DMS 273 (cell line): ENCODE measurements at regions not wholly inside any gene's neighbourhood (a gene's known extent, or its start where the extent isn't known, plus 50 kb on each side); places are given as distances from the start of the nearest gene placed in this dataset.

Experiments used
- DNase-seq: peaks from one replicate; lab custom pipeline; 2025; ENCODE audit not compliant: unreplicated experiment; lab: John Stamatoyannopoulos, UW

GRCh38 chr10:120982507-120982906 lies 131.3 kb downstream of the WDR11 start:
- DNase-seq, result no peak

GRCh38 chr10:120983721-120984120 lies 132.6 kb downstream of the WDR11 start:
- DNase-seq, result no peak

GRCh38 chr10:120984221-120984620 lies 133.1 kb downstream of the WDR11 start:
- no peak for DNase-seq

DNA sequence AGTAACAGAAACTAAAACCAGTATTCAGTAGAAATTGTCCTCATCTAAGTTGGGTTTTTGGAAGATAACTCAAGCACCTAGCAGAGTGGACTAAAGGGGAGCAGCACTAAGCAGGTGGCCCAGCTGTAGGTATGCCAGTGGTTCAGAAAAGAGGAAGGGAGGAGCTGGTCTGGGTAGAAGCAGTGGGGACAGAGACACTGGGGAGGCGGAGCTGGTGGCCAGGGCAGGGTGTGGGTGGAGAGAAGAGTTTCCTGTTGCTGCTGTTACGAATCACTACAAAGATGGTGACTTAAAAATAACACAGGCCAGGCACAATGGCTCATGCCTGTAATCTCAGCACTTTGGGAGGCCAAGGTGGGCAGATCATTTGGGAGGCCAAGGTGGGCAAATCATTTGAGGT lies 136.2 kb downstream of the WDR11 start:
- DNase-seq, result no peak

DNA sequence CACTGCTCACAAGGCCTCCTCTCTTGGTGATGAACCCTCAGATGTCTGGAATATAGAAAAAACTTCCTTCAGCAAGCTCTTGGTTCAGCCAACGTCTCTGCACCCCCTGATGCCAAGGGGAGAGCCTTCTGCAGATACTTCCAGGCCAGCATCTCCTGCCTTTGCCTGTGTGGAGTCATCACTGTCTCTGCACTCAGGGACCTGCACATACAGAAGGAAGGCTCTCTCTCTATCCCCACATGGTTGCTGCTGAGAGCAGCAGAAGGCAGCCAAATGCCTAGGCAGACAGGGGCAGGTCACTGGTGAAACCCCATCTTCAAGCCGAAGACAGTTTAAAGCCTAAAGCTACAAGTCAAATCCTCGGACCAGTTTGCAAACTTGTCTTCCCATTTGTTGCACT lies 137.6 kb downstream of the WDR11 start:
- DNase-seq, result no peak

GRCh38 chr10:120989279-120989678 lies 138.1 kb downstream of the WDR11 start:
- no peak for DNase-seq

- DNase-seq, result no peak
Observed at GRCh38 chr10:120989996-120990598, 138.9 kb downstream of the WDR11 start.

GRCh38 chr10:120990831-120991230 lies 139.7 kb downstream of the WDR11 start:
- DNase-seq, result no peak

- DNase-seq, result no peak
Observed at GRCh38 chr10:120993089-120993488, 141.9 kb downstream of the WDR11 start.

DNA sequence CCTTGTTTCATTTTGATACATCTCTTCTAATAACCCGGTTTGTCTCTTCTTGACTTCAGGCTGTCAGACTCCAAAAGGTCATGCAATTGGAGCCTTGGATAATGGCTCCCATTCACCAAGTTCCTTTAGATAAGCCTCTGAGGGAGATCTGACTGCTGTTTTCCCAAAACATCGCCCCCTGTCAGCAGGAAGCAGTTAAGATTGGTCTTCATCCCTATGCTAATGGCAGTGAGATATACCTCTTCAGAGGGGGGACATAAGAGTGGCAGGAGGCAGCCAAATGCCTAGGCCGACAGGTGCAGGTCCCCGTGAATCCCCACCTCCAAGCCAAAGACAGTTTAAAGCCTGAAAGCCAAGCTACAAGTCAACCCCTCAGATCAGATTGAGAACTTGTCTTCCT lies 144.6 kb downstream of the WDR11 start:
- no peak for DNase-seq

DNA sequence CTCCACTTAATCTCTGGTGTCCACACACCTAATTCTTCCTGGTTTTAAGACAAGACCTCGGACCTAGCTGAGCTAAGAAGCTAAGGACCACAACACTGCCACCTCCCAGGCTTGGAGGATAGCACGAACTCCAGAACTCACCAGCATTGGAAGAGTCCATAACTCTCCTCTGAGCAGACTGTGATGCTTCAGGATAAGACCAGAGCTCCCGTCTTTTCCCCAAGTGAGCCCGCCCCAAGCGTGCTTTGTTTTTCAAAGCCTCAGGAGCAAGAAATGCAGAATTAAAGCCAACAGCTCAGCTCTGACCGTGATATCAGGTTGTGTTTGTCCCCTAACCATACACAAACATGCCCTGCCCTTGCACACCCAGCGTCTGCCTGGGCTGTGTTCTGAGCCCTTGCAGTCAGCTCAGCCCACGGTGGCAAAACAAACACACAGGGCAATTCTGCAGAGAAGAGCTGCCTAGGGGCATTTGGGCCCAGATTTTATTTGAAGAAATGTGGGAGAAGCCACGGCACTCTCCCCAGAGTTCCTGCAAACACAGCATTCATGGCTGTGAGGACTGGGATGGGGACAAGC lies 145.4 kb downstream of the WDR11 start:
- DNase-seq, result no peak

DNA sequence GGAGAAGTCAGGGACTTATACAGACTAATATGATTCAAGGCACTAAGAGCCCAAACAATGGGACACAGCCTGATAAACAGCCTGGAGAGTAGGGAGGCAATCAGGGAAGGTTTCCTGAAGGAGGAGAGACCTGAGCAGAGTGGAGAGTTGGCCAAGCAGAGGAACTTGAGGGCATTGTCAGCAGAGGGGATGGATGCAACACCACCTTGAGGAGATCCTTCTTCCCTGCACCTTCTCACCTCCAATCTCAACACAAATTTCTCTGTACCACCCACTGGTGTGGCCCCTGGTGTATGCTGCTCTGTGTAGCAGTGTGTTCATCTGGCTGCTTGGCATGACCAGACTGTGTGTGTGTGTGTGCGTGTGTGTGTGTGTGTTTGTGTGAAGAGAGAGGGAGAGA lies 146.2 kb downstream of the WDR11 start:
- DNase-seq, result no peak

DNA sequence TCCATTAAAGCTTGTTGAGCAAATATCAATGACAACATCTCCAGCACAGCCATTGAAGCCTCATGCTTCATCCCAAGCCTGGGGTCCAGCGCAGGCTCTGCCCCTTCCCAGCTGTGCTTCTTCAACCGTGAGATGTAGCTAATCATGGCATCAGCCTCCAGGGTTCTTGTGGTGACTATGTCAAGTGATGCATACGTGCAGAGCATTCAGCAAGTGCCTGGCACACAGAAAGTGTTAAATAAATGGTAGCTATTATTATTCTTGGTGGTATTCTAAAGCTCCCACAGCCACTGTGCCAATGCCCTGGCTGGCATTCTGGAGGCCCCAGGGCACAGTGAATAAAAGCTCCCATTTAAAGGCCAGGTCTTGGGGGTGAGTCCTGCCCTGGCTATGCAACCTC lies 146.6 kb downstream of the WDR11 start:
- DNase-seq, result no peak

GRCh38 chr10:120998251-120998650 lies 147.1 kb downstream of the WDR11 start:
- DNase-seq, result no peak

GRCh38 chr10:120998782-120999285 lies 147.7 kb downstream of the WDR11 start:
- no peak for DNase-seq

GRCh38 chr10:120999868-121000267 lies 148.7 kb downstream of the WDR11 start:
- no peak for DNase-seq

- no peak for DNase-seq
Observed at GRCh38 chr10:121002586-121003205, 151.5 kb downstream of the WDR11 start.

DNA sequence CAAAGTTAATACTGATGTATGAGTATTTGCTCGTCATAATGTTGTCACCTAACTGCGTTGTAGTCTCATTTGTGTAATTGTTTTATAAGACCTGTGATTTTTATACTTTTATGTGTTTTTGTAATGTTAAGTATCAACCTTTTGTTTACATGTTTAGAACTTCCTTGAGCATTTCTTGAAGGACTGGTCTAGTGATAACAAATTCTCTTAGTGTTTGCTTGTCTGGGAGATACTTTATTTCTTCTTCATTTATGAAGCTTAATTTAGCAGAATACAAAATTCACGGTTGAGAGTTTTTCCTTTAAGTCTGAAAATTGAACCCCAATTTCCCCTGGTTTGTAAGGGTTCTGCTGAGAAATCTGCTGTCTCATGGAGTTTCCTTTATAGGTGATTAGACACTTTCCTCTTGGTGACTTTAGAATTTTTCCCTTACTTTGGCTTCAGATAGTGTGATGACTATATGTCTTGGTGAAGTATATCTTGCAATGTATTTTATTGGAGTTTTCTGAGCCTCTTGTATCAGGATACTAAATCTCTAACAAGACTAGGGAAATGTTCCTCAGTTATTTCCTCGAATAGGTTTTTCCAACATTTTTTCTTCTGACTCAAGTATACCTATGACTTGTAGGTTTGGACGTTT lies 154.9 kb downstream of the WDR11 start:
- no peak for DNase-seq

- DNase-seq, result no peak
Observed at GRCh38 chr10:121007264-121007663, 156.1 kb downstream of the WDR11 start.

DNA sequence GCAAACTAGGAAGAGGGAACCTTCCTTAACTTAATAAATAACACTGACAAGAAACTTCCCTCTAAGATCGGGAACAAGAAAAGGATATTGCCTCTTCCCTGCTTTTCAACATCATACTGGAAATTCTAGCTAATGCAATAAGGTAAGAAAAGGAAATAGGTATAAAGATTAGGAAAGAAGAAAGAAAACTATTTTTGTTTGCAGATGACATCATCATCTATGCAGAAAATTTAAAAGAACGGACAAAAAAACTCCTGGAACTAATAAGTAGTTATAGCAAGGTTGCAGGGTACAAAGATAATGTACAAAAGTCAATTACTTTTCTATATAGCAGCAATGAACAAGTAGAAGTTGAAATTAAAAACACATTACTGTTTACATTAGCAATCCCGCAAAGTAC lies 164.8 kb downstream of the WDR11 start:
- DNase-seq, result no peak

DNA sequence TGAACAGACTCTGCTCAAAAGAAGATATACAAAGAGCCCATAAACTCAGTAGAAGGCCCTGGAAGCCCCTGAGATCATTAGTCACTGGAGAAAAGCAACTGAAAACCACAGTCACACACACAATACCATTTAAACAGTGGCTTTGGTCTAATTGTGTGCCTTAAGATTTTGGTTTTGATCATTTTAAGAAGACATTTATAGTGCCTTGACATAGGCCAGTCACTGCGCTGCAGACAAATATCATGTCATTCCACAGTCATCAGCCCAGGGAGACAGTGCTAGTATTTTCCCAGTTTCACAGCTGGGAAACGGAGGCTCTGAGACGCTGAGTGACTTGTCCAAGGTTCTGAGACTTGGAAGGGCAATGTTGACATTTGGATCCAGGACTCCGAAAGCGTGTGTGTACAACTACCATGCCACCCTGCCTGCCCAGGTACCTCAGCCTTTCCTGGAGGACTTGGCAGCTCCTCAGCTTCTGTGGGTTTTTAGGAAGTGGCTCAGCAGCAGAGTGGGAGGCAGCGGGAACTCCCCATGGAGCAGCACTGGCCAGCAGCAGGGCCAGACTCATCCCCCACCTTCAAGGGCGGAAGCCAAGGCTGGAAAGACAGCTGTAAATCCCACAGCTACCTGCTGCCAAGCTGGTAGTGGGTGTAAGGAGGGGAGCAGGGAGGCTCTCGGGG lies 173.9 kb downstream of the WDR11 start:
- DNase-seq, result no peak

- DNase-seq, result no peak
Observed at GRCh38 chr10:121025731-121026130, 174.6 kb downstream of the WDR11 start.
